Lower leg skin (tissue), 4 donors: ENCODE measurements at regions not wholly inside any gene's neighbourhood (a gene's known extent, or its start where the extent isn't known, plus 50 kb on each side); places are given as distances from the start of the nearest gene placed in this dataset.

ENCODE experiments used
- DNase-seq, 2 donors: peaks; one replicate each; pipeline ENCODE4 v3.0.0-alpha.2; 2019; ENCODE audit warnings: low spot score in 2 of 2
- H3K4me3 ChIP-seq: fragments of 200-600 bp; sonication (generic); 2 replicates; pipeline ENCODE4 v1.5.1; 2017; ENCODE audit warnings: mild to moderate bottlenecking, low read depth; ENCODE audit not compliant: poor library complexity, severe bottlenecking
- POLR2A ChIP-seq, 2 donors: fragments of 450-650 bp; IDR thresholded peaks; one replicate each; pipeline ENCODE4 v1.6.1; 2016 to 2017; ENCODE audit warnings: antibody characterized with exemption in 2 of 2, mild to moderate bottlenecking in 1 of 2, moderate library complexity in 1 of 2
- WGBS, 2 donors: methylation state at CpG; one replicate each; pipeline ENCODE4 v1.1.5; 2018; 5-methylcytosine and 5-hydroxymethylcytosine counted together
- intact Hi-C: fragments of 100-400 bp; cut with DNase I; formaldehyde crosslinking; loops from one replicate; pipeline ENCODE4 v1.15.0; 2023; ENCODE audit warnings: low total_unique reads
- TF ChIP-seq, protein P1 (sequence below), 3 donors: fragments of 450-650 bp; IDR thresholded peaks; one replicate each; pipeline ENCODE4 v1.5.1; 2016; ENCODE audit warnings: antibody characterized with exemption in 3 of 3, mild to moderate bottlenecking in 3 of 3, moderate library complexity in 2 of 3

DNA sequence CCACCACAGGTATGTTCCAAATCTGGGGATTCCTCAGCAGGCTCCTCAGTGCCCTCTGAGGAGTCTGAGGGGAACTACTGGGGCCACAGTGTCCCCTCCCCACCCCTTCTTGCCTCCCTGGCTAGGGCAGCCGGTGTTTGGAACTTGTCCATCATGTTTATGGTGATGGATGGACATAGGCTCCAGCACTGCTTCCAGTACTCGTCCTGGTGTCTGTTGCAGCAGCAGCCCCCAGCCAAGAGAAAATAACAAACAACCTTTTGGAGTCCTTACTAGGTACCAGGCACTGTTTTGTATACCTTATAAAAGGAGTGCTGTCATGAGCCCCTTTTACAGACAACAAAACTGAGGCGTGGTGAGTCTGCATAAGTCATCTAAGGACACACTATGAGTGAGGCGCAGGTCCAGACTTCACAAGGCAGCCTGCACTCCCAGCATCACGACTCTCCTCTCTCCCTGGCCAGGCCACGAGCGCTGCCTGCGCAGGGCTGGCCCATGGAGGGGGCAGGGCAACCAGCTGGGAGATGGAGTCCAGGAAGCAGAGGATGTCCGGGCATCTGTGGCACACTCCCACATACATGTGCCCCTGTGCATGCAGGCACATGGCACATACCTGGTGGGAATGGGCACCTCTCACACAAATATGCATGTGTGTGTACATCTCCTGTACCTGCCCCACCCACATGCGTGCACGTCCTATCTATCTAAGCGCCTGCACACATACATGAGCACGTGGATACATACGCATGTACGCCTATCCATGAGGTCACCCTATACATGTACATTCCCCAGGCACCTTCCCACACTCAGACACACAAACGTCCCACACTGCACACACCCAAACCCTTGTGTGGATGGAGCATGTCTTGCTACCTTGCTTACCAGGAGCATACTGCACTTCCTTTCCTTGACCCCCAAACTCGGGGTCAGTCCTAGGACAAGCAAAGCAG is 152.7 kb downstream of the VEGFA start:
- no peak for DNase-seq
- intact Hi-C loops = no loop called here
- H3K4me3 ChIP-seq = no peak overlapping the region
- WGBS, 2 donors = 86 to 90% methylated on average over 17 of the region's 17 CpGs
- no peak for TF ChIP-seq POLR2A (IDR thresholded peaks at IDR 0.05)
- TF ChIP-seq, protein P1, sequence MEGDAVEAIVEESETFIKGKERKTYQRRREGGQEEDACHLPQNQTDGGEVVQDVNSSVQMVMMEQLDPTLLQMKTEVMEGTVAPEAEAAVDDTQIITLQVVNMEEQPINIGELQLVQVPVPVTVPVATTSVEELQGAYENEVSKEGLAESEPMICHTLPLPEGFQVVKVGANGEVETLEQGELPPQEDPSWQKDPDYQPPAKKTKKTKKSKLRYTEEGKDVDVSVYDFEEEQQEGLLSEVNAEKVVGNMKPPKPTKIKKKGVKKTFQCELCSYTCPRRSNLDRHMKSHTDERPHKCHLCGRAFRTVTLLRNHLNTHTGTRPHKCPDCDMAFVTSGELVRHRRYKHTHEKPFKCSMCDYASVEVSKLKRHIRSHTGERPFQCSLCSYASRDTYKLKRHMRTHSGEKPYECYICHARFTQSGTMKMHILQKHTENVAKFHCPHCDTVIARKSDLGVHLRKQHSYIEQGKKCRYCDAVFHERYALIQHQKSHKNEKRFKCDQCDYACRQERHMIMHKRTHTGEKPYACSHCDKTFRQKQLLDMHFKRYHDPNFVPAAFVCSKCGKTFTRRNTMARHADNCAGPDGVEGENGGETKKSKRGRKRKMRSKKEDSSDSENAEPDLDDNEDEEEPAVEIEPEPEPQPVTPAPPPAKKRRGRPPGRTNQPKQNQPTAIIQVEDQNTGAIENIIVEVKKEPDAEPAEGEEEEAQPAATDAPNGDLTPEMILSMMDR (IDR thresholded peaks at IDR 0.05) = no peak

DNA sequence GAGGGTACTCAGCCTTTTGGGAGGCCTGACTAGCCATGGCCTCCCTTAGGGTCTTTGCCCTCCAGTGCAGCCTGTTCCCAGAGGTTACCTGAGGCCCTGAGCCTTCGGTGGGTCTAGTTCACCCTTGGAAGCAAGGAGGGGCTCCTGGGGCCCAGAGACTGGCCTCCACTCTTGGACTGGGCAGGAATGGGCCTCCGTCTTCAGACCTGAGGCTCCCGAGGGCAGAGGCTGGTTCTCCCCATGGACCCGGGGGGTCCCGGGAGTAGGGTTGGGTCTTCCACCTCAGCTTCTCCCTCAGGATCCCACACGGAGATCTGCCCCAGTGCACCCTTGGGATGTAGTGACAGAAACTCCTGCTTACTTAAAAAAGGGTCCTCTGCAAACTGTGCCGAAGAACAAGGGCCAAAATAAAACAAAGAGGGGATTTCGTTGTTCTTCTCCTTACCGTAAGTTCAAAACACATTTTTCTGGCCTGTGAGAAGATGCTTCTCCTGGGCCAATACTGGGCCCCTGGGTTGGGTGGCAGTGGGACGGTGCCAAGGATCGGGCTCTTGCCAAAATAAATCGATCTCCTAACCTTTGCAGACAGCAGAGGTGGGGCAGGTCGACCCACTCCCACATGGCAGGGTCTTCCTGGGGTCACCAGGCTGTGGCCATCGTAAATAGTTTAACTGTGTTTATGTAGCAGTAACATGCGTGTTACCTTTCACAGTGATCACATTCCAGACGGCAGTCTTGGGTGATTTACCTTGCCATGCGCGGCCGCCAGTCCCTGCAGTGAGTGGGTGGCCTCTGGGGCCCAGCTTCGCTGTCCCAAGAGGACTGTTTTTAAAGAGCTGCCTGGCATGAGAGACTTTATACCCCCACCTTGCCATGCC is 151.8 kb downstream of the VEGFA start:
- DNase-seq = no peak
- TF ChIP-seq, protein P1 (IDR thresholded peaks at IDR 0.05) = no peak
- intact Hi-C loops = no loop called here
- no peak overlapping the region for H3K4me3 ChIP-seq
- WGBS, 2 donors = 82 to 85% methylated on average over 16 to 20 of the region's 20 CpGs

DNA sequence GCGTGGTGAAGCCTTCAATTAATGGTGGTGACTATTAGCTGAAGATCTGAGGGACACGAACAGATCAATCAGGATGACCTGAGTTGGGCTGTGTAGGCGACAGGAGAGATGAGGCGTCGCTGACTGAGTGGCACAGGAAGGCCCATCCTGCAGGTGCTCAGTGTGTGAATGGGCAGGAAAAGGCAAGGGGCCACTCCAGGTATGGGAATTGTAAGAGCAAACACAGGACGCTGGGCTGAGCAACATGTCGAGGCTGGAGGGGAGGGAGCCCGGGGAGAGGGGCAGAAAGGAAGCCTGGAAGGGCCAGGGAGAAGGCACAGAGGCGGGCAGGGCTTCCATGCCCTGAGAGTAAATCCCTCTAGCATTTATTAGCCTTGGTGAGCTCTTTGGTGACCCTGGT is 151.0 kb downstream of the VEGFA start:
- intact Hi-C loops = no loop called here
- TF ChIP-seq POLR2A (IDR thresholded peaks at IDR 0.05) = no peak
- TF ChIP-seq, protein P1 (IDR thresholded peaks at IDR 0.05) = no peak
- no peak overlapping the region for H3K4me3 ChIP-seq
- DNase-seq = no peak
- 89 to 91% methylated on average over 9 of the region's 9 CpGs for WGBS, 2 donors

DNA sequence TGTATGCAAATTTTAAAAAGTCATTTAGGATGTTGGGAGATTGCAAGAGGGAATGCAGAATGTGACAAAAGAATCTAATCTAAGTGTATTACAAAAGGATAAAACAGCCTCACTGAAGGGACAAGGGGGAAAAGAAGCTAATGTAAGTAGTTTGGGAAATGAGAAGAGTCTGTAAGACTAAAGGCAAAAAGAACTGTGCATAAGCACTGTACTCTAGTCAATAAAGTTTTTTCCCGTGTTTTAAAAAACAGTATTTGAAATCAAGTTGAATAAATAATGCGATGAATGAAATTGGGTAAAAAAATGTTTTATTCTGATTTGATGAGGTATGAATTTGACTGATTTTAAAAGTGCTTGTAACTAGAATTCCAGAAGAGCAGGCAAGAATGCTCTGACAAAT is 149.8 kb downstream of the VEGFA start:
- DNase-seq = no peak
- WGBS, 2 donors = 72 to 94% methylated on average over 2 of the region's 2 CpGs
- intact Hi-C loops = no loop called here
- no peak overlapping the region for H3K4me3 ChIP-seq
- TF ChIP-seq, protein P1 (IDR thresholded peaks at IDR 0.05) = no peak
- TF ChIP-seq POLR2A (IDR thresholded peaks at IDR 0.05) = no peak

DNA sequence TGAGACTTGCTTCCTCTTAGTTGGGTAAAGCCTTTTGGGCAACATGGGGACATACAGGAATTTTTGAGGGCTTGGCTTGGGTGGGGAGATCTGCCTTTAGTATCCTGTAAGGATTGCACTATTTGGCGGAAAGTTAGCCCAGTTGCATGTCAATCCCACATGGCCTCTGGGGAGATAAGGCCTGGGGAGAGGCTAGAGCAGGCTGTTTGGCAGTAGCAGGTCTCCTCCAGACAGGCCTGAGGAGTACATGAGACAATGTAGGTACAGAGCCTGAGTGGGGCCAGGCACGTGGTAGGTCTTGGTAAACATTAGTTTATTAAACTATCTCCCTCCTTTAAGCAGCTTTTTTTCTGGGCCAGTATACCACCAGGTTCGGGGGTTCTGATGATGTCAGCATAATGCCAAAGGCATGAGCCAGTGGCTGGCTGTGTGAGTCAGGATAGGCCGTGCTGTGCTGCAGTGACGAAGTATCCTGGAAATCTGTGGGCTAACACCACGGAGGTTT is 147.9 kb downstream of the VEGFA start:
- intact Hi-C loops = no loop called here
- DNase-seq = no peak
- WGBS, 2 donors = 84 to 92% methylated on average over 6 of the region's 6 CpGs
- TF ChIP-seq, protein P1 (IDR thresholded peaks at IDR 0.05) = no peak
- TF ChIP-seq POLR2A (IDR thresholded peaks at IDR 0.05) = no peak
- no peak overlapping the region for H3K4me3 ChIP-seq
